Astrocyte (in vitro differentiated cells and primary cell): ENCODE measurements at regions not wholly inside any gene's neighbourhood (a gene's known extent, or its start where the extent isn't known, plus 50 kb on each side); places are given as distances from the start of the nearest gene placed in this dataset.

Source experiments
- EZH2 ChIP-seq: IDR thresholded peaks from 2 replicates; pipeline ENCODE4 v1.6.1; 2012; ENCODE audit warnings: mild to moderate bottlenecking, low read length, inconsistent platforms; ENCODE audit not compliant: insufficient read depth
- TF ChIP-seq, protein P1 (sequence below): IDR thresholded peaks from 2 replicates; pipeline ENCODE4 v1.5.1; 2011; ENCODE audit warnings: low read depth, mild to moderate bottlenecking, inconsistent platforms, low read length, moderate library complexity; ENCODE audit not compliant: insufficient read depth

DNA sequence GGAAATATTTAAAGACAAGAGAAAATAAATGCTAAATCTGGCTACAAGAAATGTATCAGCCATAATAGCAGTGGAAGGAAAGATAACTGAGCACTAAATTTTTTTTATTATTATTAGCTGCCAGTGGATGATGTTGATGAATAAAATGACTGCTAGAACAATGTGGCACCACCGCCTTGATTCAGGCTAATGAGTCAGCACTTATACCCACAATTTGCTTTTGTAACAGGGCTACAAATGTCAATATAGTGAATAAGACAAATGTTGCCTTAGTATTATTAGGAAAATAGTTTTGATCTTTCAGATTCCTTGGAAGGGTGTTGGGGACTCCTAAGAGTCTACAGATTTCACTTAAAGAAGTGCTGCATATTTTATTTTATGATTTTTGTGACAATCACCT lies 555.2 kb upstream of the GRAMD2B start:
- TF ChIP-seq, protein P1, sequence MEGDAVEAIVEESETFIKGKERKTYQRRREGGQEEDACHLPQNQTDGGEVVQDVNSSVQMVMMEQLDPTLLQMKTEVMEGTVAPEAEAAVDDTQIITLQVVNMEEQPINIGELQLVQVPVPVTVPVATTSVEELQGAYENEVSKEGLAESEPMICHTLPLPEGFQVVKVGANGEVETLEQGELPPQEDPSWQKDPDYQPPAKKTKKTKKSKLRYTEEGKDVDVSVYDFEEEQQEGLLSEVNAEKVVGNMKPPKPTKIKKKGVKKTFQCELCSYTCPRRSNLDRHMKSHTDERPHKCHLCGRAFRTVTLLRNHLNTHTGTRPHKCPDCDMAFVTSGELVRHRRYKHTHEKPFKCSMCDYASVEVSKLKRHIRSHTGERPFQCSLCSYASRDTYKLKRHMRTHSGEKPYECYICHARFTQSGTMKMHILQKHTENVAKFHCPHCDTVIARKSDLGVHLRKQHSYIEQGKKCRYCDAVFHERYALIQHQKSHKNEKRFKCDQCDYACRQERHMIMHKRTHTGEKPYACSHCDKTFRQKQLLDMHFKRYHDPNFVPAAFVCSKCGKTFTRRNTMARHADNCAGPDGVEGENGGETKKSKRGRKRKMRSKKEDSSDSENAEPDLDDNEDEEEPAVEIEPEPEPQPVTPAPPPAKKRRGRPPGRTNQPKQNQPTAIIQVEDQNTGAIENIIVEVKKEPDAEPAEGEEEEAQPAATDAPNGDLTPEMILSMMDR = no peak
- TF ChIP-seq EZH2 = no peak
